ENCODE measurements at regions not wholly inside any gene's neighbourhood (a gene's known extent, or its start where the extent isn't known, plus 50 kb on each side); places are given as distances from the start of the nearest gene placed in this dataset.
"Not testable (repeated sequence)": the region's sequence is repeated elsewhere in the genome, so short reads cannot be mapped to it uniquely, and the experiment has no call there.

DNA sequence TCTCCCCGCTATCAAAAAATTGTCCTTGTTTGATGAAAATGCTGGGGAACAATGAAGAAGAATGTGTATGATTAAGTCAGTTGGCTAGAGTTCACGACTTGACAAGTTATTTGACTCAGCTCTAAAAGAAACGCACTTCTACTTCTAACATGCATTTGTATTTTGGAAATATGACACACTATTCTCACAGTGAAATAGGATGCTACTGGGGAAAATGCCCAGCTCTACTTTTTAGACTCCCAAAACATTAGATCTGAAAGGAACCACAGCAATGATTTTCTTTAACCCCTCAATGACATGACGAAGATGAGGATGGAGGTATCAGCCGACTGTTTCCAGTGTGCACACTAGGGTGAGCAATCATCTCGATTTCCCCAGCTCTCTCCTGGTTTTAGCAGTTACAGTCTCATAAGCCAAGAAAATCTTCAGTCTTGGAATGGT lies 83.6 kb upstream of the PCSK1 start:
- DNase-seq, result no peak
- Histone ChIP-seq H3K27me3 (ENCODE audit: control insufficient read depth, insufficient read depth, low read length) (no peaks in the 10 kb centered on the region), H3K4me3 (ENCODE audit: insufficient read depth, low read depth, low read length) (no peak overlapping the region), H3K36me3 (replicated peaks; ENCODE audit: control insufficient read depth, insufficient read depth, low read length) (no peaks in the 10 kb centered on the region)

GRCh38 chr5:96517295-96517694 lies 84.2 kb upstream of the PCSK1 start:
- H3K4me3 ChIP-seq (ENCODE audit: insufficient read depth, low read depth, low read length), result no peak overlapping the region
- H3K36me3 ChIP-seq (replicated peaks; ENCODE audit: control insufficient read depth, insufficient read depth, low read length), result no peaks in the 10 kb centered on the region
- H3K27me3 ChIP-seq (ENCODE audit: control insufficient read depth, insufficient read depth, low read length), result no peaks in the 10 kb centered on the region
- DNase-seq, result no peak

GRCh38 chr5:96520345-96520744 lies 87.3 kb upstream of the PCSK1 start:
- DNase-seq, result no peak
- Histone ChIP-seq H3K36me3 (replicated peaks; ENCODE audit: control insufficient read depth, insufficient read depth, low read length) (no peaks in the 10 kb centered on the region), H3K27me3 (ENCODE audit: control insufficient read depth, insufficient read depth, low read length) (no peaks in the 10 kb centered on the region), H3K4me3 (ENCODE audit: insufficient read depth, low read depth, low read length) (no peak overlapping the region)

DNA sequence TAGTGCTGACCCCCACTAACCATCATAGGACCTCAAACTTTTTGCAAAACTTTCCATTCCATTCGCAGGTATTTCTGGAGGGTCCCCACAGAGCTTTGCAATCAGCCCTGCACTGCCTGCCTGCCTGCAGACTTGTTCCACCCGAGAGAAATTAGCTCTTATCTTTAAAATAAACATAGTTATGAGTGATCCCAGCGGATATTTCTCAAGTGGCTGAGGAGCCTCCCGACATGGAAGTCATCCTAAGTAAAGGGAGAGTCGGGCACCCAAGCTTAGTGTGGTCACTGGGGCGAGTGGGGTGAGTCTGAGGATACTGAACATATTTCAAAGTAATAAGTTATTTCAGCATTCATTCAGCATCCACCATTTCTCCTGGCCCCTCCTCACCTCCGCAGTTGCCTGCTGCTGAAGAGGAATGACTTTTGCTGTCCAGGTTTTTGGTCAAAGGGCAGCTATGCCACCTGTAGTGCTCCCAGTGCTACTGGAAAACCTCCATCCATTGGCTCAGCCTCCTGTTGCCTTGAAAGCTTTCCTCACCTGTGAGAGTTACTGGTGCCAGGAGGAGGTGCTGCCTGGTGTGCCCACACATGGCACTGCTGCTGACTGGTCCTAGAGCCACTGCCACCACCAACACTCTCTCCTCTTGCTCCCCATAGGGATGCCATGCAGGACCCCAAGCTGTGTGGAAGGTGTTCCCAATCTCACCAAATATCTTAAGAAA lies 89.7 kb upstream of the PCSK1 start:
- no peak overlapping the region for H3K4me3 ChIP-seq (ENCODE audit: insufficient read depth, low read depth, low read length)
- no peak for DNase-seq
- no peaks in the 10 kb centered on the region for H3K36me3 ChIP-seq (replicated peaks; ENCODE audit: control insufficient read depth, insufficient read depth, low read length)
- H3K27me3 ChIP-seq (ENCODE audit: control insufficient read depth, insufficient read depth, low read length), result no peaks in the 10 kb centered on the region

DNA sequence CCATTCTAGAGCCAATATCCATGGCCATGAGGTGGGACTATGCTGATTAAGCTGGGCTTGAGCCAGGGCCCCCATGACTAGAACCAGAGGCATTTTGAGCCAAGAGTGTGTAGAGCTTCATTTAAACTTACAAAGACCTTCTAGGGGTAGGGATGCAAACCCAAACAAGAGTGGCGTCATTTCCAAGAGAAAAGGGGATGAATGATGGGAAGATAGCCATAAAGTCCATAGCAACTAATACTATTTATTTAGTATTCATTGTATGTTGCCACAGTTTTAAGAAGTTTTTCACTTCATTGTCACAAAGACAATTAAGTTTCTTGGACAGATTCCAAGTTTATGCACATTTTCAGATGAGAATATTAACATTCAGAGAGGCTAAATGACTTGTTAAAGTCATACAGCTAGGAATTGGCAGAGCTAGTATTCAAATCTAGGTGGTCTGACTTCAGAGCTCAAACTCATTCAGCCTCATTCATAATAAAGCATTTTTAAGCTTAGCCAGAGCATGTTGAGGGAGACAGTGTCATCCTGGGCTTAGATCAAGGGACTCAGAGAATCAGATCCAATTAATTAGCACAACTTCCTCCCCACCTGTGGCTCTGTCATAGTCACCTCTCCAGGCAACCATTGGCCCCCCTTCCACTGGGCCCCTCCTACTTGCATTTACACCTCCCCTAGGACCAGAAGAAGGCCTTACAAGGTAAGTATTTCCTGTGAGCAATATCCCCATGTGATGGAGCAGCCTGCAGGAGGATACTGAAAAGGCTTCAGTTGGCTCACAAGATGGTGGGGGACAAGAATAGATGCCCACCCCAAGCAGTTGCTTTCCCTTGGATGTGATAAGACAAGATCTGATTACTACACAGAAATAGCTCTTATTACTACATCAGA lies 95.0 kb upstream of the PCSK1 start:
- H3K4me3 ChIP-seq (ENCODE audit: insufficient read depth, low read depth, low read length), result no peak overlapping the region
- DNase-seq, result no peak
- H3K36me3 ChIP-seq (replicated peaks; ENCODE audit: control insufficient read depth, insufficient read depth, low read length), result no peaks in the 10 kb centered on the region
- no peaks in the 10 kb centered on the region for H3K27me3 ChIP-seq (ENCODE audit: control insufficient read depth, insufficient read depth, low read length)

DNA sequence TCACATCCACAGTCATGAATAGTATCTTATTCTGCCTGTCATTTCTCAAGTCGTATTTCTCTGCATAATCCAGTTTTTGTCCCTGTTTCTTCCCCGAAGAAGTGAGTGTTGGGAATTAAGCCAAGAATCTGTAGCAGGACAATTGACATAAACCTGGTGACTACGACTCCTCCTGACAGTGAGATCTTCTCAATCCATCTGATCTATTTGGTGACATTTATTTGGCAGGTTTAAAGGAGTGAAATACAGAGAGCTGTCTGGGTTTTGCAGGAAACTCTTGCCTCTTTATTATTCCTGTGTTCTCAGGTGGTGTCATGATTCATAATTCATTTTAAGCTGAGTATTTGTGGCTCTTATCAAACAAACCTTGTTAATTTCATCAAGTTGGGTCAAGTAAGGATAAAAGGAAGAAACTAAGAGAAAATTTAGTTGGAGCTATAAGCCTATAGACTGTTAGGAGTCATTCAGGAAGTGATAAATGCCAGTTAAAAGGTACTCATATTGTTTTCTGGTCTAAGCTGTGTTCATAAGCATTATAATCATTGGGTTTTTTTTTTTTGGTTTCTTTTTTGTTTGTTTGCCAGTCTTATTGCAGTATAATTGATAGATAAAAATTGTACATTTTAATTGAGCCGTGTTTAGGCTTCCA lies 95.9 kb upstream of the PCSK1 start:
- no peak for DNase-seq
- Histone ChIP-seq H3K36me3 (replicated peaks; ENCODE audit: control insufficient read depth, insufficient read depth, low read length) (no peaks in the 10 kb centered on the region), H3K4me3 (ENCODE audit: insufficient read depth, low read depth, low read length) (no peak overlapping the region), H3K27me3 (ENCODE audit: control insufficient read depth, insufficient read depth, low read length) (no peaks in the 10 kb centered on the region)

GRCh38 chr5:96529559-96529958 lies 96.5 kb upstream of the PCSK1 start:
- Histone ChIP-seq H3K4me3 (ENCODE audit: insufficient read depth, low read depth, low read length) (no peak overlapping the region), H3K27me3 (ENCODE audit: control insufficient read depth, insufficient read depth, low read length) (no peaks in the 10 kb centered on the region), H3K36me3 (replicated peaks; ENCODE audit: control insufficient read depth, insufficient read depth, low read length) (no peaks in the 10 kb centered on the region)
- DNase-seq, result no peak

DNA sequence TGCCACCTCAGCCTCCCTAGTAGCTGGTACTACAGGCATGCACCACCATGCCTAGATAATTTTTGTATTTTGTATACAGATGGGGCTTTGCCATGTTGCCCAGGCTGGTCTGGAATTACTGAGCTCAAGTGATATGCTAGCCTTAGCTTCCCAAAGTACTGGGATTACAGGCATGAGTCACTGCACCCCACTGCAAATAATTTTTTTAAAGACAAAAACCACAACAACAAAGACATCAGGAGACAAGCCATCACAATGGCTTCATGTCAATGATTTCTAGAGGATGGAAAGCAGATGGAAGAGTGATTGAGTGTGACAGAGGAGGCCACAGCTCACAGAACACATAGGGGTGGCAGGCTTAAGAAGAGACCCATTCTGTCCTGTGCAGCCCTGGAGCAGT lies 97.9 kb upstream of the PCSK1 start:
- Histone ChIP-seq H3K27me3 (ENCODE audit: control insufficient read depth, insufficient read depth, low read length) (no peaks in the 10 kb centered on the region), H3K4me3 (ENCODE audit: insufficient read depth, low read depth, low read length) (no peak overlapping the region), H3K36me3 (replicated peaks; ENCODE audit: control insufficient read depth, insufficient read depth, low read length) (no peaks in the 10 kb centered on the region)
- DNase-seq, result no peak

DNA sequence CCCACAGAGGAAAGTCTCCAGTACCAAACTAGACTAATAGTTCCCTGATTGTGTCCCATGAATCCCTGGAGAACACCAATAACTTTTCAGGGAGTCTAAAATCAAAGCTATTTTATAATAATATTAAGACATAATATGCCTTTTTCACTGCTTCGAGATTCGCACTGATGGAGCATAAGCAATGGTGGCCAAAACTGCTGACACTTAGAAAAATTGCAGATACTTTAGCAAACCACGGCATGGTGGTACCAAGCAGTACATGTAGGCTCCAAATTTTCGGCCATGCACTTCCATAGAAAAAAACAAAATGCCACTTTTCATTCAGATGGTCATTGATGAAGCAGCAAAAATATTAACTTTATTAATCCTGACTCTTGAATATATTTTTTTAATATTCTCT lies 100.3 kb upstream of the PCSK1 start:
- no peaks in the 10 kb centered on the region for H3K36me3 ChIP-seq (replicated peaks; ENCODE audit: control insufficient read depth, insufficient read depth, low read length)
- no peak overlapping the region for H3K4me3 ChIP-seq (ENCODE audit: insufficient read depth, low read depth, low read length)
- DNase-seq, result no peak
- H3K27me3 ChIP-seq (ENCODE audit: control insufficient read depth, insufficient read depth, low read length), result no peaks in the 10 kb centered on the region

GRCh38 chr5:96537386-96537785 lies 104.3 kb upstream of the PCSK1 start:
- DNase-seq, result no peak
- no peaks in the 10 kb centered on the region for H3K36me3 ChIP-seq (replicated peaks; ENCODE audit: control insufficient read depth, insufficient read depth, low read length)
- no peak overlapping the region for H3K4me3 ChIP-seq (ENCODE audit: insufficient read depth, low read depth, low read length)
- H3K27me3 ChIP-seq (ENCODE audit: control insufficient read depth, insufficient read depth, low read length), result no peaks in the 10 kb centered on the region

DNA sequence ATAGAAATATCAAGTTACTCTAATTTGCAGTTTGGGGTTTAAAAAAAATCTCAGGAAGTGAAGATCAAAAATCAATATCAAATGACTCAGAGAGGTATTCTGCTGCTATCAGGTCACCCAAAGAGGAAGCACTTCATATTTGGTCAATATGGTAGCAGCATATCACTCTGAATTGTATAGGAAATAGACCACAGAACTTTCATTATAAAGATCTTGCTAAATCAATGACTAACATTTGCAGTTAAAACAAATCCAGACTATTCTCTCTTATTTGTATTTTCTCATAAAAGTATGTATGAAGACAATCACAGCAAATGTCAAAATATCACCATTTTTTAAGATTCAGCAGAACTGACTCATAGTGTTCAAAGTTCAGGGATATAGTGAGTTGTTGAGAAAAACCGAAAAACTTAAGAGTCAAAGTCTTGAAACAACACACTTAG lies 105.8 kb upstream of the PCSK1 start:
- Histone ChIP-seq H3K36me3 (replicated peaks; ENCODE audit: control insufficient read depth, insufficient read depth, low read length) (no peaks in the 10 kb centered on the region), H3K4me3 (ENCODE audit: insufficient read depth, low read depth, low read length) (no peak overlapping the region), H3K27me3 (ENCODE audit: control insufficient read depth, insufficient read depth, low read length) (no peaks in the 10 kb centered on the region)
- DNase-seq, result no peak

DNA sequence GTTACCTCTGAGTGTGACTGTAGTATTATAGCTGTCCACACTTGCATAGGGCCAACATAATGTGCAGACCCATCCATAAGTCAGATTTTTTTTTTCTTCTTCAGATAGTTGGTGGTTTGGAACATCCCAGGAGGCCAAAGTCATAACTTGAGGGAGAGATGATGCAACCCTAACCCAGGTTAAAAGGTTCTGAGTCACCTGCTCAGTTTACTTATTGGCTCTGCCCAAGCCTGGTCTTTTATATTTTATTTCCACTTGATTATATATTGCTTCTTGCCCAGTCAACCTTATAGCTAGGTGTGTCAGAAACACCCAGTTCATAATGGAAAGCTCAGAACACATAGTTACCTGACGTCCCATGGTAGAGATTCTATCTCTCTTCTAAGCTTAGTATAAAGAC lies 113.1 kb upstream of the PCSK1 start:
- no peak overlapping the region for H3K4me3 ChIP-seq (ENCODE audit: insufficient read depth, low read depth, low read length)
- no peaks in the 10 kb centered on the region for H3K27me3 ChIP-seq (ENCODE audit: control insufficient read depth, insufficient read depth, low read length)
- no peak for DNase-seq
- H3K36me3 ChIP-seq (replicated peaks; ENCODE audit: control insufficient read depth, insufficient read depth, low read length), result no peaks in the 10 kb centered on the region

GRCh38 chr5:96547486-96547885 lies 114.4 kb upstream of the PCSK1 start:
- no peak for DNase-seq
- Histone ChIP-seq H3K4me3 (ENCODE audit: insufficient read depth, low read depth, low read length) (no peak overlapping the region), H3K27me3 (ENCODE audit: control insufficient read depth, insufficient read depth, low read length) (no peaks in the 10 kb centered on the region), H3K36me3 (replicated peaks; ENCODE audit: control insufficient read depth, insufficient read depth, low read length) (no peaks in the 10 kb centered on the region)

DNA sequence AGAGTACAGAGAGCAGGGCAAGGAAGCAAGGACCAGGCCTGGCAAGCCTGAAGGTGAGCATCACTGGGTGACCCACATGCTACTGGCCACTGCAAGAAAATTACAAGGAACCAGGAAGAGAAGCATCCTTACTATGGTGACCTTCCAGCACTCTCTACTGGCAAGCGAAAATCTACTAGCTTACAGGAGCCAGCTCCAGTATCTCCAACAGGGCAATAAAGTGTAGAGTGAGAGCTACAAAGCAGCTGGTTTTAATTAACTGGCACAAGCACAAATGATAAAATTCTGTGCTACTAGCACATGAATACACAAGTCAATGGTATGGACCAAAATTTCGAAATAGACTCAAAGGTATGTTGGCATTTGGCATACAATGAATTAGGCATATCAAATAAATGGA lies 113.3 kb upstream of the CAST start:
- H3K27me3 ChIP-seq (ENCODE audit: control insufficient read depth, insufficient read depth, low read length), result no peaks in the 10 kb centered on the region
- no peaks in the 10 kb centered on the region for H3K36me3 ChIP-seq (replicated peaks; ENCODE audit: control insufficient read depth, insufficient read depth, low read length)
- DNase-seq, result no peak
- no peak overlapping the region for H3K4me3 ChIP-seq (ENCODE audit: insufficient read depth, low read depth, low read length)

DNA sequence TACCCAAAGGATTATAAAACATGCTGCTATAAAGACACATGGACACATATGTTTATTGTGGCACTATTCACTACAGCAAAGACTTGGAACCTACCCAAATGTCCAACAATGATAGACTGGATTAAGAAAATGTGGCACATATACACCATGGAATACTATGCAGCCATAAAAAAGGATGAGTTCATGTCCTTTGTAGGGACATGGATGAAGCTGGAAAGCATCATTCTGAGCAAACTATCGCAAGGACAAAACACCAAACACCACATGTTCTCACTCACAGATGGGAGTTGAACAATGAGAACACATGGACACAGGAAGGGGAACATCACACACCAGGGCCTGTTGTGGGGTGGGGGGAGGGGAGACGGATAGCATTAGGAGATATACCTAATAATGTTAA lies 101.3 kb upstream of the CAST start:
- DNase-seq; H3K27me3 ChIP-seq (ENCODE audit: control insufficient read depth, insufficient read depth, low read length); H3K4me3 ChIP-seq (ENCODE audit: insufficient read depth, low read depth, low read length); H3K36me3 ChIP-seq (replicated peaks; ENCODE audit: control insufficient read depth, insufficient read depth, low read length): not testable (repeated sequence)
